GM12874 (cell line): ENCODE measurements at regions not wholly inside any gene's neighbourhood (a gene's known extent, or its start where the extent isn't known, plus 50 kb on each side); places are given as distances from the start of the nearest gene placed in this dataset.

Source experiments
- TF ChIP-seq, protein P1 (sequence below): IDR thresholded peaks from 2 replicates; pipeline ENCODE4 v1.5.1; 2011; ENCODE audit warnings: low read depth, mild to moderate bottlenecking, control low read depth, low read length, moderate library complexity; ENCODE audit not compliant: insufficient read depth

DNA sequence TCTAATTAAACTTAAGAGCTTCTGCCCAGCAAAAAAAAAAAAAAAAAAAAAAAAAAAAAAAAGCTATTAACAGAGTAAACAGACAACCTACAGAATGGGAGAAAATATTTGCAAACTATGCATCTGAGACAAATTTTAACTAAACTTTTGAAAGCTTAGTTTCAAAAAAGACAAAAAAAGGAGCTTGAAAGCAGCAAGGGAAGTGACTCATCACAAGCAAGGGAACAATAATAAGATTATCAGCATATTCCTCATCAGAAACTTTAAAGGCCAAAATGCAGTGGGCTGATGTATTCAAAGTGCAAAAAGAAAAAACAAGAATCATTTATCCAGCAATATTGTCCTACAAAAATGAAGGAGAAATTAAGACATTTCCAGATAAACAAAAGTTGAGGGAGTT is 158.6 kb downstream of the RNF144B start:
- TF ChIP-seq, protein P1, sequence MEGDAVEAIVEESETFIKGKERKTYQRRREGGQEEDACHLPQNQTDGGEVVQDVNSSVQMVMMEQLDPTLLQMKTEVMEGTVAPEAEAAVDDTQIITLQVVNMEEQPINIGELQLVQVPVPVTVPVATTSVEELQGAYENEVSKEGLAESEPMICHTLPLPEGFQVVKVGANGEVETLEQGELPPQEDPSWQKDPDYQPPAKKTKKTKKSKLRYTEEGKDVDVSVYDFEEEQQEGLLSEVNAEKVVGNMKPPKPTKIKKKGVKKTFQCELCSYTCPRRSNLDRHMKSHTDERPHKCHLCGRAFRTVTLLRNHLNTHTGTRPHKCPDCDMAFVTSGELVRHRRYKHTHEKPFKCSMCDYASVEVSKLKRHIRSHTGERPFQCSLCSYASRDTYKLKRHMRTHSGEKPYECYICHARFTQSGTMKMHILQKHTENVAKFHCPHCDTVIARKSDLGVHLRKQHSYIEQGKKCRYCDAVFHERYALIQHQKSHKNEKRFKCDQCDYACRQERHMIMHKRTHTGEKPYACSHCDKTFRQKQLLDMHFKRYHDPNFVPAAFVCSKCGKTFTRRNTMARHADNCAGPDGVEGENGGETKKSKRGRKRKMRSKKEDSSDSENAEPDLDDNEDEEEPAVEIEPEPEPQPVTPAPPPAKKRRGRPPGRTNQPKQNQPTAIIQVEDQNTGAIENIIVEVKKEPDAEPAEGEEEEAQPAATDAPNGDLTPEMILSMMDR, result no peak

DNA sequence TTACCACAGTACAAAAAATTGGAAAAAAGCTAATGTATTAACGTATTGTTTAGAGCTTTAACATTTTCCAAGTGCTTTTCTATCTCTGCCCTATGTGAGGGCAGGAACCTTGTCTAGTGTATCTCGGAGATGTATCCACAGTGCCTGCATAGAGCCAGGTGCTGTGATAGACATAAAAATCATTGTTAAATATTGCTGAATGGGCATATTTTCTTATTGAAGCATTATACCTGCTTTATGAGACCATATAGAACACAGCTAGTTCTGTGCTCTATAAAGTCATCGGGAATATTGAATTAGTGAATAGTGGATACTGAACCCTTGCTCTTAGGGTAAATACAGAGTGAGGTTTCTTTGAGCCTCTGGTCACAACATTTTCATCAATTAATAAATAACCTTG is 163.0 kb downstream of the RNF144B start:
- TF ChIP-seq, protein P1, result no peak

DNA sequence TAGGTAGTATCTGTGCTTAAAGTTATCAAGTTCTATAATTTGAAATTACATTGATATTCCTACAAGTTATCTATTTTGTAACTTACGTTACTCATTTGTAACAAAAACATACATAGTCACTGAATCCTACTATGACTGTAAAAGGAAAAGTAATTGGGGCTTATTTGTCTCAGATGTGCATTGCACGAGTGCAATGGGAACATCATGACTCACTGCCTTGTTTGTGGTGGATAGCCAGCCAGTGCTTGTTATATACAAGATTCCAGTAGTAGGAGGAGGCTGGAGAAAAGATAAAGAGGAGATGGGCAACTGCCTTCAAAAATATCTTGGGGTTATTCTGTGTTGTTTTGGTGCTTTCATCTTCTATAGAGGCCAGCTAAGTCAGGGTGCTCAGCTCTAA is 164.1 kb downstream of the RNF144B start:
- TF ChIP-seq, protein P1, result no peak

DNA sequence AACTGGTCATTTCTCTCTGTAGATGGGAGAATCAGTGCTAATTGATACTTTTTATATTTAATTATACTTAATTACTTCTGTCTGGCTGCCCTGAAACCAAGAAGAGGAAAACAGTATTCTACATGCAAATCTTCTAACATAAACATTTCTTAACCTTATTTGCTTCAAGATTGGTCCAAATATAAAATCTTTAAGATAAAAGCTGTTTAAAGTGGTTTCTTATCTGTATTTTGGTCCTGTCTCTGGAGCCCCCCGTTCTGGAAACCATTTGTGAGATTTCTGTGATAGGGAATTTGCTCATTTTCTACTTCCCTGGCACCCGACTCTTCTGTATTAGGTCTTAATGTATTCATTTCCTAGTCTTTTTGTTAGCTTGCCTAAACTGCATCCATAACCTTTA is 168.6 kb downstream of the RNF144B start:
- TF ChIP-seq, protein P1, result no peak

DNA sequence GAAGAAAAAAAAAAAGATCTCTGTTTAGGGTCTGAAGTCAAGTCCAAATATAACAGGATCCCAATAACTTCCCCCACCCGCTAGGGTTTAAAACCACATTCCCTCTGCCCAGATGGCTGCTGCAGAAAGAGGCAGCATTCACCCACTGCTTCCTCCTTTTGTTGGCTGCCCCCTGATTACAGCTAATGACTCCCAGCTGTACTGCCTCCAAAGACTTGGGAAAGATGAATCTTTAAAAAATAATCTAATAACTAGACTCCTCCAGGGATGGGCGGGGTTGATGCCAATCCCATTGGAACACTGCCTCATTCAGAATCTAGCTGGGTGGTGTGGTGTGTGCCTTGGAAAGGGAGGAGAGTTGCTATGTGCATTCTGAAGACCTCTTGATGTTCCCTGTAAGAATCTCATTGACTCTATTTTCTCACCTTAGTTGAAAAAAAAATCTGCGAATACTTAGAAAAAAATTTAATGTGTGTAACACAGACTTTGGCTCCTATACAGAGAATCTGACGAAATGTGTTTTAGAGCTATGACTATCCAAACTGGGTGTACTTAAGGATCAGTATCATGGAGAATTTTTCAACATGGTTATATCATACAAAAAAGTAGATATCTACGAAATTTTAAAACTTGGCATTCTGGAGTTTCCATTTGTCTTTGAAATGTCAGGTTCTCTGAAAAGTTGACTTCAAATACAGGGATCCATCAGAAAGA is 174.0 kb downstream of the RNF144B start:
- TF ChIP-seq, protein P1, result no peak

- TF ChIP-seq, protein P1, result no peak
Observed at GRCh38 chr6:18562726-18563125, 175.6 kb downstream of the RNF144B start.

GRCh38 chr6:18564775-18565174 is 177.6 kb downstream of the RNF144B start:
- TF ChIP-seq, protein P1, result no peak
